ENCODE measurements at regions not wholly inside any gene's neighbourhood (a gene's known extent, or its start where the extent isn't known, plus 50 kb on each side); places are given as distances from the start of the nearest gene placed in this dataset.

- peaks cover 0 to 12% (median 0%) of the 10 kb centered on the region in 5 donors for H3K4me1 ChIP-seq (ENCODE audit: control insufficient read depth in 5 of 5, insufficient read depth in 5 of 5, low read length in 5 of 5)
- peaks cover 0 to 4% (median 0%) of the 10 kb centered on the region in 4 donors for H3K9me3 ChIP-seq (ENCODE audit: control insufficient read depth in 4 of 4, insufficient read depth in 3 of 4, low read length in 3 of 4)
- no peak overlapping the region for H3K9ac ChIP-seq (ENCODE audit: insufficient read depth in 1 of 2, low read length in 2 of 2)
- H3K27me3 ChIP-seq (ENCODE audit: control insufficient read depth in 3 of 3, insufficient read depth in 3 of 3, low read length in 2 of 3) = no peaks in the 10 kb centered on the region
- no peaks in the 10 kb centered on the region for H3K36me3 ChIP-seq (ENCODE audit: control insufficient read depth in 4 of 4, insufficient read depth in 4 of 4, low read length in 4 of 4)
- TF ChIP-seq CTCF (IDR thresholded peaks at IDR 0.05; ENCODE audit: control extremely low read depth, extremely low read depth) = no peak
- no peak for DNase-seq
- WGBS, 2 donors = 68 to 83% methylated on average over 8 of the region's 8 CpGs
- H3K27ac ChIP-seq (ENCODE audit: low read depth in 1 of 2, low read length in 1 of 2) = no peak overlapping the region
- H3K4me3 ChIP-seq = no peak overlapping the region
- no peak for ATAC-seq (ENCODE audit: insufficient read depth, low FRiP score)
Measured at GRCh38 chr15:29203718-29204368, 65.8 kb downstream of the NSMCE3 start.

- DNase-seq = no peak
- ATAC-seq (ENCODE audit: insufficient read depth, low FRiP score) = no peak
- H3K9me3 ChIP-seq (ENCODE audit: control insufficient read depth in 4 of 4, insufficient read depth in 3 of 4, low read length in 3 of 4) = peaks cover 0 to 3% (median 0%) of the 10 kb centered on the region in 4 donors
- H3K36me3 ChIP-seq (ENCODE audit: control insufficient read depth in 4 of 4, insufficient read depth in 4 of 4, low read length in 4 of 4) = no peaks in the 10 kb centered on the region
- H3K4me1 ChIP-seq (ENCODE audit: control insufficient read depth in 5 of 5, insufficient read depth in 5 of 5, low read length in 5 of 5) = peaks cover 0 to 3% (median 0%) of the 10 kb centered on the region in 5 donors
- WGBS, 2 donors = 79 to 91% methylated on average over 3 of the region's 3 CpGs
- no peak for TF ChIP-seq CTCF (IDR thresholded peaks at IDR 0.05; ENCODE audit: control extremely low read depth, extremely low read depth)
- no peak overlapping the region for H3K4me3 ChIP-seq
- H3K27me3 ChIP-seq (ENCODE audit: control insufficient read depth in 3 of 3, insufficient read depth in 3 of 3, low read length in 2 of 3) = no peaks in the 10 kb centered on the region
- no peak overlapping the region for H3K9ac ChIP-seq (ENCODE audit: insufficient read depth in 1 of 2, low read length in 2 of 2)
- no peak overlapping the region for H3K27ac ChIP-seq (ENCODE audit: low read depth in 1 of 2, low read length in 1 of 2)
Measured at GRCh38 chr15:29196722-29197121, 72.9 kb downstream of the NSMCE3 start.

- Histone ChIP-seq H3K27ac (ENCODE audit: low read depth in 1 of 2, low read length in 1 of 2) (no peak overlapping the region), H3K9me3 (ENCODE audit: control insufficient read depth in 4 of 4, insufficient read depth in 3 of 4, low read length in 3 of 4) (peaks cover 0 to 3% (median 0%) of the 10 kb centered on the region in 4 donors), H3K36me3 (ENCODE audit: control insufficient read depth in 4 of 4, insufficient read depth in 4 of 4, low read length in 4 of 4) (no peaks in the 10 kb centered on the region), H3K4me1 (ENCODE audit: control insufficient read depth in 5 of 5, insufficient read depth in 5 of 5, low read length in 5 of 5) (peaks cover 0 to 3% (median 0%) of the 10 kb centered on the region in 5 donors), H3K9ac (ENCODE audit: insufficient read depth in 1 of 2, low read length in 2 of 2) (no peak overlapping the region), H3K27me3 (ENCODE audit: control insufficient read depth in 3 of 3, insufficient read depth in 3 of 3, low read length in 2 of 3) (no peaks in the 10 kb centered on the region), H3K4me3 (no peak overlapping the region)
- TF ChIP-seq CTCF (IDR thresholded peaks at IDR 0.05; ENCODE audit: control extremely low read depth, extremely low read depth) = no peak
- DNase-seq (peak in 1 of 3 donors; percentile 10), ATAC-seq (ENCODE audit: insufficient read depth, low FRiP score) (no peak)
- 54 to 60% methylated on average over 14 of the region's 14 CpGs for WGBS, 2 donors
Measured at GRCh38 chr15:29196290-29196689, 73.3 kb downstream of the NSMCE3 start.

GRCh38 chr15:29194866-29195265 is 74.8 kb downstream of the NSMCE3 start:
- ATAC-seq (ENCODE audit: insufficient read depth, low FRiP score) (no peak), DNase-seq (no peak)
- no peaks in the 10 kb centered on the region for H3K27me3 ChIP-seq (ENCODE audit: control insufficient read depth in 3 of 3, insufficient read depth in 3 of 3, low read length in 2 of 3)
- H3K36me3 ChIP-seq (ENCODE audit: control insufficient read depth in 4 of 4, insufficient read depth in 4 of 4, low read length in 4 of 4) = no peaks in the 10 kb centered on the region
- peaks cover 0 to 3% (median 0%) of the 10 kb centered on the region in 4 donors for H3K9me3 ChIP-seq (ENCODE audit: control insufficient read depth in 4 of 4, insufficient read depth in 3 of 4, low read length in 3 of 4)
- H3K4me3 ChIP-seq = no peak overlapping the region
- H3K9ac ChIP-seq (ENCODE audit: insufficient read depth in 1 of 2, low read length in 2 of 2) = no peak overlapping the region
- 92 to 95% methylated on average over 10 of the region's 10 CpGs for WGBS, 2 donors
- peaks cover 0 to 3% (median 0%) of the 10 kb centered on the region in 5 donors for H3K4me1 ChIP-seq (ENCODE audit: control insufficient read depth in 5 of 5, insufficient read depth in 5 of 5, low read length in 5 of 5)
- TF ChIP-seq CTCF (IDR thresholded peaks at IDR 0.05; ENCODE audit: control extremely low read depth, extremely low read depth) = no peak
- no peak overlapping the region for H3K27ac ChIP-seq (ENCODE audit: low read depth in 1 of 2, low read length in 1 of 2)

All from lung (tissue), 11 donors.